WTC11 (cell line): ENCODE measurements at regions not wholly inside any gene's neighbourhood (a gene's known extent, or its start where the extent isn't known, plus 50 kb on each side); places are given as distances from the start of the nearest gene placed in this dataset.

Experiments
- NR1H2 ChIP-seq: sonication (generic); formaldehyde crosslinking; IDR thresholded peaks from 2 replicates; pipeline ENCODE4 v1.9.0; 2021; ENCODE audit warnings: mild to moderate bottlenecking, moderate library complexity, missing genetic modification reagents
- TP53 ChIP-seq: sonication (generic); formaldehyde crosslinking; IDR thresholded peaks from 2 replicates; pipeline ENCODE4 v1.8.1; 2023; ENCODE audit warnings: mild to moderate bottlenecking, missing genetic modification reagents
- TF ChIP-seq, protein P1 (sequence below): fragments of 200-600 bp; IDR thresholded peaks from 2 replicates; pipeline ENCODE4 v1.8.0; 2022; ENCODE audit warnings: antibody characterized with exemption
- TF ChIP-seq, protein P2 (sequence below): sonication (generic); formaldehyde crosslinking; IDR thresholded peaks from 2 replicates; pipeline ENCODE4 v1.8.1; 2023; ENCODE audit warnings: mild to moderate bottlenecking, missing genetic modification reagents, borderline replicate concordance

DNA sequence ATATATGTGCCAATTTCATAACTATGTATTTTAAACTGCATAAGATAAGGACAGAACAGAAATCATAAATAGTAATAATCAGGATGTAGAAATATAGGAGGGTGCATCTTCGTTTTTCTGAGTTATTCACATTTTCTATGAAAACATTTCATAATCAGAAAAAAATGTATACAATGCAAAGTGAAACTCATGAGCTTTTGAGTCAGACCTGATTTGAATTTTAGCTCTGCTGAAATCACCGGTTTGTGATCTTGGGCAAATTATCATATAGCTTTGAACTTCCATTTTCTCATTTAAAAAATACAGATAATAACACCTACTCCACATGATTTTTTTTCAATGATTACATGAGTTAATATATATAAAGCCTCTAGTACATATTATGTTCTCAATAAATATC, 106.9 kb downstream of the KDR start:
- TF ChIP-seq, protein P1, sequence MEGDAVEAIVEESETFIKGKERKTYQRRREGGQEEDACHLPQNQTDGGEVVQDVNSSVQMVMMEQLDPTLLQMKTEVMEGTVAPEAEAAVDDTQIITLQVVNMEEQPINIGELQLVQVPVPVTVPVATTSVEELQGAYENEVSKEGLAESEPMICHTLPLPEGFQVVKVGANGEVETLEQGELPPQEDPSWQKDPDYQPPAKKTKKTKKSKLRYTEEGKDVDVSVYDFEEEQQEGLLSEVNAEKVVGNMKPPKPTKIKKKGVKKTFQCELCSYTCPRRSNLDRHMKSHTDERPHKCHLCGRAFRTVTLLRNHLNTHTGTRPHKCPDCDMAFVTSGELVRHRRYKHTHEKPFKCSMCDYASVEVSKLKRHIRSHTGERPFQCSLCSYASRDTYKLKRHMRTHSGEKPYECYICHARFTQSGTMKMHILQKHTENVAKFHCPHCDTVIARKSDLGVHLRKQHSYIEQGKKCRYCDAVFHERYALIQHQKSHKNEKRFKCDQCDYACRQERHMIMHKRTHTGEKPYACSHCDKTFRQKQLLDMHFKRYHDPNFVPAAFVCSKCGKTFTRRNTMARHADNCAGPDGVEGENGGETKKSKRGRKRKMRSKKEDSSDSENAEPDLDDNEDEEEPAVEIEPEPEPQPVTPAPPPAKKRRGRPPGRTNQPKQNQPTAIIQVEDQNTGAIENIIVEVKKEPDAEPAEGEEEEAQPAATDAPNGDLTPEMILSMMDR = no peak
- TF ChIP-seq NR1H2 (CRISPR knock-in tag) = no peak
- TF ChIP-seq, protein P2, sequence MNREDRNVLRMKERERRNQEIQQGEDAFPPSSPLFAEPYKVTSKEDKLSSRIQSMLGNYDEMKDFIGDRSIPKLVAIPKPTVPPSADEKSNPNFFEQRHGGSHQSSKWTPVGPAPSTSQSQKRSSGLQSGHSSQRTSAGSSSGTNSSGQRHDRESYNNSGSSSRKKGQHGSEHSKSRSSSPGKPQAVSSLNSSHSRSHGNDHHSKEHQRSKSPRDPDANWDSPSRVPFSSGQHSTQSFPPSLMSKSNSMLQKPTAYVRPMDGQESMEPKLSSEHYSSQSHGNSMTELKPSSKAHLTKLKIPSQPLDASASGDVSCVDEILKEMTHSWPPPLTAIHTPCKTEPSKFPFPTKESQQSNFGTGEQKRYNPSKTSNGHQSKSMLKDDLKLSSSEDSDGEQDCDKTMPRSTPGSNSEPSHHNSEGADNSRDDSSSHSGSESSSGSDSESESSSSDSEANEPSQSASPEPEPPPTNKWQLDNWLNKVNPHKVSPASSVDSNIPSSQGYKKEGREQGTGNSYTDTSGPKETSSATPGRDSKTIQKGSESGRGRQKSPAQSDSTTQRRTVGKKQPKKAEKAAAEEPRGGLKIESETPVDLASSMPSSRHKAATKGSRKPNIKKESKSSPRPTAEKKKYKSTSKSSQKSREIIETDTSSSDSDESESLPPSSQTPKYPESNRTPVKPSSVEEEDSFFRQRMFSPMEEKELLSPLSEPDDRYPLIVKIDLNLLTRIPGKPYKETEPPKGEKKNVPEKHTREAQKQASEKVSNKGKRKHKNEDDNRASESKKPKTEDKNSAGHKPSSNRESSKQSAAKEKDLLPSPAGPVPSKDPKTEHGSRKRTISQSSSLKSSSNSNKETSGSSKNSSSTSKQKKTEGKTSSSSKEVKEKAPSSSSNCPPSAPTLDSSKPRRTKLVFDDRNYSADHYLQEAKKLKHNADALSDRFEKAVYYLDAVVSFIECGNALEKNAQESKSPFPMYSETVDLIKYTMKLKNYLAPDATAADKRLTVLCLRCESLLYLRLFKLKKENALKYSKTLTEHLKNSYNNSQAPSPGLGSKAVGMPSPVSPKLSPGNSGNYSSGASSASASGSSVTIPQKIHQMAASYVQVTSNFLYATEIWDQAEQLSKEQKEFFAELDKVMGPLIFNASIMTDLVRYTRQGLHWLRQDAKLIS (CRISPR knock-in tag) = no peak
- no peak for TF ChIP-seq TP53
